OCI-LY3 (cell line): ENCODE measurements at regions not wholly inside any gene's neighbourhood (a gene's known extent, or its start where the extent isn't known, plus 50 kb on each side); places are given as distances from the start of the nearest gene placed in this dataset.

Experiments
- CTCF ChIP-seq: fragments of 200-600, 300-600 bp; sonication (generic); IDR thresholded peaks from 2 replicates; pipeline ENCODE4 v1.5.1; 2014; ENCODE audit warnings: antibody characterized with exemption, low read length, low read depth
- EZH2phosphoT487 ChIP-seq: fragments of 200-600 bp; shearing (Covaris generic); IDR thresholded peaks from 2 replicates; pipeline ENCODE4 v1.6.1; 2018; ENCODE audit warnings: antibody characterized with exemption, mixed run types, low read depth

GRCh38 chr2:239904496-239904895, 120.6 kb downstream of the NDUFA10 start:
- TF ChIP-seq CTCF (no peak), EZH2phosphoT487 (no peak)
